Keratinocyte (primary cell): ENCODE measurements at regions not wholly inside any gene's neighbourhood (a gene's known extent, or its start where the extent isn't known, plus 50 kb on each side); places are given as distances from the start of the nearest gene placed in this dataset.

Source experiments
- DNase-seq: peaks from one replicate; pipeline ENCODE4 v3.0.0-alpha.2; 2011; ENCODE audit warnings: low read depth, missing footprints, low spot score
- FAIRE-seq: peaks from 2 replicates; lab custom pipeline; 2011; peaks lifted over from hg19 to GRCh38; lab: Jason Lieb, UNC
- H2AFZ ChIP-seq: 2 replicates; pipeline ENCODE4 v1.6.0; 2012; ENCODE audit warnings: low read length, control low read depth, inconsistent platforms; ENCODE audit not compliant: control insufficient read depth
- H3K27ac ChIP-seq: 2 replicates; pipeline ENCODE4 v1.5.1; 2011; ENCODE audit warnings: low read length; ENCODE audit not compliant: control insufficient read depth, insufficient read depth
- H3K27me3 ChIP-seq: 3 replicates; pipeline ENCODE4 v1.6.0; 2011; ENCODE audit warnings: low read length; ENCODE audit not compliant: control insufficient read depth, insufficient read depth; ENCODE audit errors: extremely low read depth
- H3K36me3 ChIP-seq, 2 experiments: 2 replicates in 1 of 2; 3 replicates in 1 of 2; pipeline ENCODE4 v1.5.1; 2011; ENCODE audit warnings: low read length in 2 of 2, mild to moderate bottlenecking in 1 of 2; ENCODE audit not compliant: control insufficient read depth in 2 of 2, insufficient read depth in 2 of 2; ENCODE audit errors: extremely low read depth in 1 of 2
- H3K4me1 ChIP-seq: 3 replicates; pipeline ENCODE4 v1.5.1; 2011; ENCODE audit warnings: low read length; ENCODE audit not compliant: control insufficient read depth, insufficient read depth; ENCODE audit errors: extremely low read depth
- H3K4me2 ChIP-seq: 3 replicates; pipeline ENCODE4 v1.6.0; 2011; ENCODE audit warnings: low read depth, low read length; ENCODE audit not compliant: control insufficient read depth, insufficient read depth; ENCODE audit errors: extremely low read depth
- H3K4me3 ChIP-seq, 3 experiments: fragments of 200-600 bp in 1 of 3; sonication (generic) in 1 of 3; 2 replicates in 2 of 3; 3 replicates in 1 of 3; pipeline ENCODE4 v1.5.1; 2011 to 2016; ENCODE audit warnings: low read length in 3 of 3, mild to moderate bottlenecking in 3 of 3, control low read depth in 2 of 3, inconsistent platforms in 1 of 3, low read depth in 1 of 3, mixed read lengths in 1 of 3, mixed run types in 1 of 3, moderate library complexity in 1 of 3; ENCODE audit not compliant: control insufficient read depth in 2 of 3, insufficient read depth in 2 of 3; ENCODE audit errors: extremely low read depth in 1 of 3
- H3K79me2 ChIP-seq: 2 replicates; pipeline ENCODE4 v1.6.0; 2012; ENCODE audit warnings: low read length; ENCODE audit not compliant: control insufficient read depth, insufficient read depth
- H3K9ac ChIP-seq: 3 replicates; pipeline ENCODE4 v1.6.0; 2011; ENCODE audit warnings: low read length; ENCODE audit not compliant: control insufficient read depth, insufficient read depth; ENCODE audit errors: extremely low read depth
- H3K9me1 ChIP-seq: 3 replicates; pipeline ENCODE4 v1.6.0; 2011; ENCODE audit warnings: low read length; ENCODE audit not compliant: control insufficient read depth, insufficient read depth; ENCODE audit errors: extremely low read depth
- H3K9me3 ChIP-seq: 2 replicates; pipeline ENCODE4 v1.5.1; 2012; ENCODE audit warnings: low read depth, low read length; ENCODE audit not compliant: control insufficient read depth
- H4K20me1 ChIP-seq: 3 replicates; pipeline ENCODE4 v1.6.0; 2011; ENCODE audit warnings: low read length; ENCODE audit not compliant: control insufficient read depth, insufficient read depth; ENCODE audit errors: extremely low read depth
- CTCF ChIP-seq, 3 experiments: IDR thresholded peaks in 1 of 3; conservative IDR thresholded peaks in 1 of 3; optimal IDR thresholded peaks in 1 of 3; 2 replicates in 2 of 3; 3 replicates in 1 of 3; pipeline versions ENCODE3 to v1.5.1; 2011; ENCODE audit warnings: low read length in 3 of 3, mild to moderate bottlenecking in 3 of 3, moderate library complexity in 2 of 3, control low read depth in 1 of 3, inconsistent platforms in 1 of 3; ENCODE audit not compliant: insufficient read depth in 2 of 3; ENCODE audit errors: extremely low read depth in 1 of 3
- EZH2 ChIP-seq: IDR thresholded peaks from one replicate; pipeline ENCODE4 v1.6.1; 2012; ENCODE audit warnings: inconsistent platforms, mild to moderate bottlenecking, low read length, moderate library complexity
- dilution Hi-C: fragments of 300-500 bp; cut with MboI; formaldehyde crosslinking; loops from one replicate; pipeline ENCODE4 v1.7.0; 2020; ENCODE audit warnings: low sequenced_read_pairs; ENCODE audit not compliant: extremely low pct_ligation_motif_present

GRCh38 chr1:186569856-186570255 lies 108.9 kb upstream of the PDC start:
- Histone ChIP-seq H3K79me2 (no peaks in the 10 kb centered on the region), H3K27me3 (no peaks in the 10 kb centered on the region), H2AFZ (no peak overlapping the region), H3K9me3 (no peaks in the 10 kb centered on the region), H3K9me1 (no peaks in the 10 kb centered on the region), H4K20me1 (no peaks in the 10 kb centered on the region), H3K27ac (no peak overlapping the region), H3K4me3 (no peak overlapping the region), H3K36me3 (no peaks in the 10 kb centered on the region), H3K4me2 (no peak overlapping the region), H3K4me1 (peaks cover 6% of the 10 kb centered on the region), H3K9ac (no peak overlapping the region)
- TF ChIP-seq EZH2 (no peak), CTCF (optimal IDR thresholded peaks at IDR 0.05 in 1 of 3, IDR thresholded peaks at IDR 0.05 in 1 of 3, conservative IDR thresholded peaks at IDR 0.05 in 1 of 3; ENCODE audit: extremely low read depth in 1 of 3, insufficient read depth in 2 of 3, low read length in 3 of 3) (no peak)
- FAIRE-seq (no peak), DNase-seq (no peak)
- dilution Hi-C loops: no loop called here

GRCh38 chr1:186568221-186568620 lies 107.3 kb upstream of the PDC start:
- Histone ChIP-seq H3K9me1 (no peaks in the 10 kb centered on the region), H3K4me1 (peaks cover 6% of the 10 kb centered on the region), H3K36me3 (no peaks in the 10 kb centered on the region), H3K27me3 (no peaks in the 10 kb centered on the region), H3K4me3 (no peak overlapping the region), H2AFZ (peak overlapping the region; percentile 34), H3K9ac (no peak overlapping the region), H4K20me1 (no peaks in the 10 kb centered on the region), H3K79me2 (no peaks in the 10 kb centered on the region), H3K4me2 (no peak overlapping the region), H3K27ac (no peak overlapping the region), H3K9me3 (no peaks in the 10 kb centered on the region)
- FAIRE-seq: no peak
- dilution Hi-C loops: no loop called here
- DNase-seq: no peak
- no peak for TF ChIP-seq EZH2
- no peak for TF ChIP-seq CTCF (optimal IDR thresholded peaks at IDR 0.05 in 1 of 3, IDR thresholded peaks at IDR 0.05 in 1 of 3, conservative IDR thresholded peaks at IDR 0.05 in 1 of 3; ENCODE audit: extremely low read depth in 1 of 3, insufficient read depth in 2 of 3, low read length in 3 of 3)
